ENCODE measurements at regions not wholly inside any gene's neighbourhood (a gene's known extent, or its start where the extent isn't known, plus 50 kb on each side); places are given as distances from the start of the nearest gene placed in this dataset.

GRCh38 chr10:1858547-1858946 is 121.2 kb upstream of the ADARB2 start:
- intact Hi-C loops (cut with micrococcal nuclease): no loop called here

GRCh38 chr10:1858048-1858447 is 120.7 kb upstream of the ADARB2 start:
- no peak for TF ChIP-seq CTCF (IDR thresholded peaks at IDR 0.05; ENCODE audit: borderline replicate concordance)
- intact Hi-C loops (cut with micrococcal nuclease): no loop called here
- peaks cover 6% of the 10 kb centered on the region for H3K27me3 ChIP-seq (ENCODE audit: low read depth)
- no peak for DNase-seq
- H3K27ac ChIP-seq (replicated peaks): no peak overlapping the region
- H3K9me3 ChIP-seq (replicated peaks): no peaks in the 10 kb centered on the region
- H3K4me3 ChIP-seq: no peak overlapping the region
- H3K4me1 ChIP-seq: no peaks in the 10 kb centered on the region
- H3K36me3 ChIP-seq: no peaks in the 10 kb centered on the region

More at GRCh38 chr10:1858547-1858946, 121.2 kb upstream of the ADARB2 start:
- Histone ChIP-seq H3K4me1 (no peaks in the 10 kb centered on the region), H3K4me3 (no peak overlapping the region), H3K27me3 (ENCODE audit: low read depth) (peaks cover 6% of the 10 kb centered on the region), H3K9me3 (replicated peaks) (peaks cover 2% of the 10 kb centered on the region), H3K27ac (replicated peaks) (no peak overlapping the region), H3K36me3 (no peaks in the 10 kb centered on the region)
- TF ChIP-seq CTCF (IDR thresholded peaks at IDR 0.05; ENCODE audit: borderline replicate concordance): no peak
- no peak for DNase-seq

GRCh38 chr10:1855911-1856310 is 118.6 kb upstream of the ADARB2 start:
- intact Hi-C loops (cut with micrococcal nuclease): no loop called here

GRCh38 chr10:1854271-1854670 is 116.9 kb upstream of the ADARB2 start:
- intact Hi-C loops (cut with micrococcal nuclease): no loop called here
- Histone ChIP-seq H3K36me3 (no peaks in the 10 kb centered on the region), H3K27me3 (ENCODE audit: low read depth) (peaks cover 6% of the 10 kb centered on the region), H3K9me3 (replicated peaks) (peaks cover 26% of the 10 kb centered on the region), H3K27ac (replicated peaks) (no peak overlapping the region), H3K4me3 (no peak overlapping the region), H3K4me1 (no peaks in the 10 kb centered on the region)
- no peak for TF ChIP-seq CTCF (IDR thresholded peaks at IDR 0.05; ENCODE audit: borderline replicate concordance)
- DNase-seq: no peak

More at GRCh38 chr10:1855911-1856310, 118.6 kb upstream of the ADARB2 start:
- Histone ChIP-seq H3K9me3 (replicated peaks) (peaks cover 9% of the 10 kb centered on the region), H3K4me1 (no peaks in the 10 kb centered on the region), H3K27ac (replicated peaks) (no peak overlapping the region), H3K4me3 (no peak overlapping the region), H3K27me3 (ENCODE audit: low read depth) (peaks cover 6% of the 10 kb centered on the region), H3K36me3 (no peaks in the 10 kb centered on the region)
- no peak for DNase-seq
- no peak for TF ChIP-seq CTCF (IDR thresholded peaks at IDR 0.05; ENCODE audit: borderline replicate concordance)

- H3K9me3 ChIP-seq (replicated peaks): peaks cover 28% of the 10 kb centered on the region
- intact Hi-C loops (cut with micrococcal nuclease): no loop called here
- H3K4me3 ChIP-seq: no peak overlapping the region
- H3K27me3 ChIP-seq (ENCODE audit: low read depth): peaks cover 2% of the 10 kb centered on the region
- no peak overlapping the region for H3K27ac ChIP-seq (replicated peaks)
- H3K4me1 ChIP-seq: no peaks in the 10 kb centered on the region
- no peak for TF ChIP-seq CTCF (IDR thresholded peaks at IDR 0.05; ENCODE audit: borderline replicate concordance)
- no peak for DNase-seq
- H3K36me3 ChIP-seq: no peaks in the 10 kb centered on the region
These were observed 116.5 kb upstream of the ADARB2 start for GRCh38 chr10:1853801-1854200.

GRCh38 chr10:1852841-1853240 is 115.5 kb upstream of the ADARB2 start:
- Histone ChIP-seq H3K27me3 (ENCODE audit: low read depth) (no peaks in the 10 kb centered on the region), H3K4me1 (no peaks in the 10 kb centered on the region), H3K27ac (replicated peaks) (no peak overlapping the region), H3K36me3 (no peaks in the 10 kb centered on the region), H3K9me3 (replicated peaks) (peaks cover 28% of the 10 kb centered on the region), H3K4me3 (no peak overlapping the region)
- intact Hi-C loops (cut with micrococcal nuclease): no loop called here
- no peak for DNase-seq
- TF ChIP-seq CTCF (IDR thresholded peaks at IDR 0.05; ENCODE audit: borderline replicate concordance): no peak

All from left ventricle myocardium inferior (tissue), 1 donor.